HEK293T (cell line): ENCODE measurements at regions not wholly inside any gene's neighbourhood (a gene's known extent, or its start where the extent isn't known, plus 50 kb on each side); places are given as distances from the start of the nearest gene placed in this dataset.

ENCODE experiments used
- BHLHE40 ChIP-seq: fragments of 450-650 bp; IDR thresholded peaks from 2 replicates; pipeline ENCODE4 v1.6.1; 2016; ENCODE audit warnings: mild to moderate bottlenecking, moderate library complexity, borderline replicate concordance
- L3MBTL2 ChIP-seq: fragments of 450-650 bp; conservative IDR thresholded peaks from 2 replicates; pipeline ENCODE4 v1.6.1; 2016; ENCODE audit warnings: mild to moderate bottlenecking
- LEF1 ChIP-seq: fragments of 450-650 bp; IDR thresholded peaks from 2 replicates; pipeline ENCODE4 v1.6.1; 2017; ENCODE audit warnings: mild to moderate bottlenecking, borderline replicate concordance
- SP1 ChIP-seq: fragments of 450-650 bp; IDR thresholded peaks from 2 replicates; pipeline ENCODE4 v1.6.1; 2017
- SUZ12 ChIP-seq: fragments of 450-650 bp; IDR thresholded peaks from 2 replicates; pipeline ENCODE4 v1.6.1; 2016; ENCODE audit warnings: mild to moderate bottlenecking

DNA sequence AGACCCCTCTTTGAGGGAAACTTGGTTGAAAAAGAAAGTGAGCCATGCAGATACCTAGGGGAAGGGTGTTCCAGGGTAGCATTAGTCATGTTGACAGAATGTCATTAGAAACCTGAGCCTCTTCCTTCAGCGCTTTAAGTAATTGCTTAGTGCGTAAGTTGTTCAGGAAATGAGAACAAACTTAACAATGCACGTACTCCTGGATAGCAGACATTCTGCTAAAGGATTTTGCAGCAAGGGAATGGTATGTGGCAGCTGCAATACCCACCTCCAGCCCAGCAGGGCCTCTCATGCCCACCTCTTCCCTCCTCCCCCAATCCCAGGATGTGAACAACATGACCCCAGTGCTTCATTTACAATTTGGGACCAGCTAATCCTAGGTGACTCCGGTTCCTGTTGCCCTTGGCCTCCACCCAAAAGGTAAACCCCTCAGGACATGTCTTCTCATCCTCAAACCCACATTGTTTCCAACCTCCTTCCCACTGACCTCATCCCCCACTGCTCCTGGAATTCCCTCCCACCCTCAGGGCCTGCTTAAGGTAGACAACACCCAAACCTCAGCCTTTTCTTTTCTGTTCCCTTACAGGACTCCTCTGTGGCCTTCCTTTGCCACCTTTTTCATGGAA is 98.0 kb upstream of the BCAR3 start:
- TF ChIP-seq SUZ12 = no peak
- no peak for TF ChIP-seq LEF1
- TF ChIP-seq BHLHE40 = no peak
- no peak for TF ChIP-seq L3MBTL2
- TF ChIP-seq SP1 = no peak
